ENCODE measurements at regions not wholly inside any gene's neighbourhood (a gene's known extent, or its start where the extent isn't known, plus 50 kb on each side); places are given as distances from the start of the nearest gene placed in this dataset.

DNA sequence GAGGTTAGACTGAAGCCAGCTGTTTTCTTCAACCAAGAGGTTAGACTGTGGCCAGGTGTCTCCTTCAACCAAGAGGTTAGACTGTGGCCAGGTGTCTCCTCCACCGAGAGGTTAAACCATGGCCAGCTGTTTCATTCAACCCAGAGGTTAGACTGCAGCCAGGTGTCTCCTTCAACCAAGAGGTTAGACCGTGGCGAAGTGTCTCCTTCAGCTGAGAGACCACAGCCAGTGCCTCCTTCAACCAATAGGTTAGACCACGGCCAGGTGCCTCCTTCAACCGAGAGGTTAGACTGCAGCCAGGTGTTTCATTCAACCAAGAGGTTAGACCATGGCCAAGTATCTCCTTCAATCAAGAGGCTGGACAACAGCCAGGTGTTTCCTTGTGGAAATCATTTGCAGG, 498.1 kb downstream of the TBC1D22A start:
- no peak for DNase-seq

DNA sequence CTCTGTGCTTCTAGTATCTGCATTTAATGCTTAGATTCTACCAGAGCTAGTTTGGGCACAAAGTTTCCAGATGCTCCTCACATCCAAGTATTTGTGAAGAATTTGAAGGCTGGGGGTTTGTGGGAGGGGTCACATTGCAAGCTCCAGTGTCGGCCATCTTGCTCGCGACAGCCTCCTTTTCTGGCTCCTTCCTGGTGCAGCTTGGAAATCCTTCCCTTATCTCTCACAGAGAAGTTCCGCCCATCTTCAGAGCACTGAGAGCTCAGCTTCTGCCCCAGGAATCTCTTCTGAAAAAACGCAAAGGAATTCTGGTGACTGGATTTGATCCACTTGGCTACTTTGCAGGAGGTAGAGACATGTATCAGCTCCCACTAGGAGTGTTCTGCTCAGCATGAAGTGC, 497.5 kb downstream of the TBC1D22A start:
- no peak for DNase-seq

DNA sequence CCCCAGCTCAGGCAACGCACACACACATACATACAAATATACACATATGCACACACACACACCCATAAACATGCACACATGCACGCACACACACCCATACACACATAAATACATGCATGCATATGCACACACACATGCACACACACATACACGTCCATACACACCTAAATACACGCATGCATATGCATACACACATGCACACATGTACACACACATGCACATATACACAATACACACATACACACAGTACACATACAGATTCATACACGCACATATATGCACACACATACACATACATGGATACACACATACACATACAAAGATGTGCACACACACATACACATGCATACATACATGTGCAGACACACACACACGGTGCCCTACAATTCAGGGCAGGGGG, 496.6 kb downstream of the TBC1D22A start:
- no peak for DNase-seq

DNA sequence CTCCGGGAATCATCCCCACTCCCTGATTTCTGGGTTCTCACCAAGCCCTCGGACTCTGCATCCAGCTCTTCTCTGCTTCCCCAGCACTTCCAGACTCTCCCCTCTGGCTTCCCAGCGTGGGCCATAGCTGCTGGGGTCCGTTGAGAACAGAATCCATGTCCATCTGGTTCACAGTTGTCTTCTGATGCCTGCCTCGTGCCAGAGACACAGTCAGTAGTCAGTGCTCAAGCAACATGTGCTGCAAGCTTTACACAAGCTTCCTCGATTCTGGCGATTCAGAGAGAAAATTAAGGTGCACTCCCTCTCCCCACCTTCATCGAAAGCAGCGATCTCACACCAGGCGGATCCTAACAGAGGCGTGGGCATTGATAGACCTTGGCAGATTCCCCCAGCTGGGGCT, 495.5 kb downstream of the TBC1D22A start:
- no peak for DNase-seq

DNA sequence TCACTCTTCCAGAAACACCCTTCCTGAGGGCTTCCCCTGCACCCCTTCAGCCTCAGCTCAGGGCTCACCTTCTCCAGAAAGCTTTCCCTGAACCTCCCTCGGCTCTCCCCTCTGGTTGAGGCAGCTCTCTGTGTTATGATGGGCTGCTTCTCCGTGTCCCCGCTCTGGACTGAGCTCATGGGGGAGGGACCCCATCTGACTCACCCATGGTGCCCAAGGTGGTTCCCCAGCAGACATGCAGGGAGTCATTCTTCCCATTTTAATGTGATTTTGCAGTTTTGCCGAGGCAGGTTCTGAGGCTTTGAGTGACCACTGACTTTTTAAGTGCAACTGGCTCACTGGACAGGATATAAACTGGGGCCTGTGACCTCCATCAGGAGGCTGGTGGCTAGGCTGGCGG, 495.1 kb downstream of the TBC1D22A start:
- no peak for DNase-seq

DNA sequence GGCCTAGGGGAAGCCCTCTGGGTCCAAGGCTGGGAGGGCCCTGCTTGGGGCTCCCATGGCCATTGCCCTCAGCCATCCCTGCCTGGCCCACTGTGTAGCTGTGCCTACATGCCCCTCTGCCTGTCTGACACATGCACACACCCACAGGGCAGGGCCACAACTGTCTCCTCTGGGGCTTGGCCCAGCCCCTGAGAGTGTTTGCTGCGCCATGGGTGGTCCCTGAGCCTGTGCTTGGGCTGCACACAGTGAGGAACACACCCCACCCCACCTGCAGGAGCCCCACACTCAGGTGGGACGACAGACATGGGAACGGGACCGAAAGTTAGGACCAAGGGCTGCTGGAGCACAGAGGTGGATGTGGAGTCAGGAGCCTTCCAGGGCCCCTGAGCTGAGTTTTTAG, 489.5 kb downstream of the TBC1D22A start:
- no peak for DNase-seq

DNA sequence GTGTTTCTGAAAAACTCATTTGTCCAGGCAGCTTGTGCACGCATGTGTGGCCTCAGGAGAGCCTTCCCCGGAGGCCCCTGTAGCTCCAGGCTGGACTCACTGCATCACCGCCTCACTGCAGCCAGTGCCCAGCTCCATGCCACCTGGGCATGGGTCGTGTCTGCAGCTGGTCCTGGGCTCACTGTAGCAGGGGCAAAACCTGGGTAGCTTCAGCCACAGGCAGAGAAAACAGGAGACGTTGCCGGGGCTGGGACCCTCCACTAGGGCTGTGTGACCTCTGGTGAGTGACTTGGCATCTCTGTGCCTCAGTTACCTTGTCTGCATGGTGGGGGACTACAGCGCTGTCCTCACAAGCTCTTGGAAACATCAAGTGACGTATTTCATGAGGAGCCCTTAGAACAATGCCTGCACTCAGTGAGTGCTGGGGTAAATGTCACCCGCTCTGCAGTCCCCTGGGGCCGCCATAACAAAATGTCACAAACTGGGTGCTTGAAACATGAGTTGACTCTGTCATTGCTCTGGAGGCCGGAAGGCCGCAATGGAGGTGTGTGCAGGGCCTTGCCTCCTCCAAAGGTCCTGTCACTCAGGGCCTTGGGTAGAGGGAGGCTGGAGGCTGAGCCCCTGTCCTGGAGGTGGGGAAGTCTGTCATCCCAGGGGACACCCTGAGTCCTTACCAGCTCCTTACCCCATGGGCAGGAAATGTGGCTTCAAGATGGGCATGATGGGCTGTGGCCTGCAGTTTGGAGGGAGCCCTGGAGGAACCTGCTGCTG, 488.7 kb downstream of the TBC1D22A start:
- no peak for DNase-seq

DNA sequence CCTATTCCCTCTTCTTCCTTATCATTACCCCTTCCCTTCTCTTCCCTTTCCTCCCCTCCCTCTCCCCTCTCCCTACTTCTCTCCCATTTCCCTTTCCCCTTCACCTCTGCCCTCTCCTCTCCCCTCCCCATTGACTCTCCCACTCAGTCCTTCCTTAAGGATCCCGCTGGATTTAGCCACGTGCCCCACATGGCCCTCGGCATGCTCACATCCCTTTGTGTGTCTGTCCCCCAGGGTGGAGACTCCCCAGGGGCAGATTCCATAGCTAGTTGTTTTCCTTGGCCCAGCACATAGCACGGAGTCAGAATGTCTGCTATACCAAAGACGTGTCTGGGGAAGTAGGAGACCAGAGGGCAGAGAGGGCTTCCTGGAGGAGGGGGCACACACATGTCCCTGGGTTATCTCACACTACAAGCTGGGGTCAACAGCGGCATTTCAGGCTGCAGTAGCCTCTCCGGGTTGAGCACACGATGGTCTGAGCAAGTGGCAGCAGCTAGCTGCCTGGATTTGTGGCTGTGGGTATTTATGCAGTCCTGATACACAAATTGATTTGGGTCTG, 487.0 kb downstream of the TBC1D22A start:
- DNase-seq, result no peak

DNA sequence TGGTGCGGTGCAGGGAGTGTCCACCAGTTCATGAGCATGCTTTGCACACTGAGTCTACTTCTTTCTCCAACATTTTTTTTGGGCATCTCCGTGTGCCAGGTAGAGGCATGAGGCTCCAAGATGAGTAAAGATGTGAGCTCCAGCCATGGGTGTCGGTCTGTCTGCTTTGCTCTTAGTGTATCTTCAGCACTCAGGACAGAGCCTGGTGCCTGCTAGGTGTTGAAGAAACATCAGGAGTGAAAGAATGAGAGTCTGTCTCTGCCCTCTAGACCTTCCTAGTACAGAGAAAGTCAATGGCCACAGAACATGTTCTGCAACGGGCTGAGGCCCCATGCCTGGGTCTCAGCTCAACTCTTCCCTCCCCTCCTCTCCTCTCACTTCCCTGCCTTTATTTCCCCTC, 486.5 kb downstream of the TBC1D22A start:
- DNase-seq, result no peak

DNA sequence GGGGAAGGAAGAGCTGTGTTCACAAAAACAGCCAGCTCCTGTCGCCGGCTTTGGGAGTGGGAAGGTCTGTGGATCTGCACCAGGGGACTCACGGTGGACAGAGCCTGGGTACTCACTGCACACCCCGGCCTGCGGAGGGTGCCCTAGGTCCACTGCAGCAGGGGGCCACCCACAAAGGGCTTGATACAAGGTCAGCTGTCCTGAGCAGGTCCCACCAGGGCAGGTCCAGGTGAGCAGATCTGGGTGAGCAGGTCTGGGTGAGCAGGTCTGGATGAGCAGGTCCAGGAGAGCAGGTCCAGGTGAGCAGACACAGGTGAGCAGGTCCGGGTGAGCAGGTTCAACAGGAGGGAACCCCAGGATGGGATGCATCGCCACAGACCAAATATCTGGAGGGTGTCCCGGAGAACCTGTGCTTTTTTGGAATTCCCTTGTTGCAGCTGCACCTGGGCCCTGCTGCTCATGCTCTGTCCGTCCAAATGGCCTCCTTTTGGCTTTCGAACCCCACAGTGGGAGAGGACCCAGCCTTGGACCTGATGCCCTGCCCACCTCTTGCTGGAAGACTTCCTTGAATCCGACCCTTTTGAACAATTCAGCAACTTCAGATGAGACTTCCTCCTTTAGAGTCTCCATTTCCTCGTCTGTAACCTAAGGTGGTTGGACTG, 485.3 kb downstream of the TBC1D22A start:
- DNase-seq, result no peak

DNA sequence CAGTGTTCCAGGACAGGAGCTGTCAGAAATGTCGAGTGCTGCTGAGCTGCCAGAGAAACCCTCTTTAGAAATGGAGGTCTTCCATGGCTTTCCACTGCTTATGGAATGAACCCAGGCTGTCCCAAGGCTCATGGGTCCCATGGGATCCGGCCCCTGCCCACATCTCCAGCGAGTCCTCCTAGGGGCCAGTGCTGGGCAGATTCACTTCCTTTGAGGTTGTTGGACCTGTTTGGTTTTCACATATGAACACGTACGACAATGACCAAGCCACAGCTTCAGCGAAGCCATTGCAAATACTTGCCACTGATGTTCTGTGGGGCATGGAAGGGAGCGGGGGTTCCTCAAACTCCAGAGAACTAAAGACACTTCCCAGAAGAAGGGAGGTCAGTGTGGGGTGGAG, 483.3 kb downstream of the TBC1D22A start:
- no peak for DNase-seq

DNA sequence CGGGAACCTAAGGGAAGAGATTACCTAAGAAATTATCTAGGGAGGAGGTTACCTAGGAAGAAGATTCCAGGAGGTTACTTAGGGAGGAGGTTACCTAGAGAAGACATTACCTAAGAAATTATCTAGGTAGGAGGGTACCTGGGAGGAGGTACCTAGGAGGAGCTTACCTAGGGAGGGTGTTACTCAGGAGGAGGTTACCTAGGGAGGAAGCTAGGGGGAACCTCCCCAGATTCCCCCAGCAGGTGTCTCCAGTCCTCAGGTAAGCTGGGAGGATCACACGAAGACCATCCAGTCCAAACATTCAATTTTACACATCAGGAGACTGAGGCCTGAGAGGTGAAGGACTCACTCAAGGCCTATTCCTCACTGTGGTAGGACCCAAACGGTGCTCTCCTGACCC, 482.8 kb downstream of the TBC1D22A start:
- no peak for DNase-seq

DNA sequence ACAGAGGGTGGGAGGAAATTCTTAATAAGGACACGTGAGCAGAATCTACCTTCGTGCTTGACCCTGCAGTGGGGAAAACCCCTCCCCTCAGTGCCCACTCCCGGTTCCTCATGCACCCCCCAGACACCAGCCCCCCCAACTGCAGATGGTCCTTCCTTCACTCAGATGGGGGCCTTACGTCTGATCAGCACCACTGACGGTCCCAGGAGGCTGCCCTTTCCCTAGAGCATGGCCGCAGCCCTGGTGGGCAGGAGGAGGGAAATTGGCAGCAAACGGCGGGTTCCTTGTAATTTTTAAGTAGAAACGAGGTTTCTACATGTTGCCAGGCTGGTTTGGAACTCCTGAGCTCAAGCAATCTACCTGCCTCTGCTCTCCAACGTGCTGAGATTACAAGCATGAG, 477.7 kb downstream of the TBC1D22A start:
- no peak for DNase-seq

DNA sequence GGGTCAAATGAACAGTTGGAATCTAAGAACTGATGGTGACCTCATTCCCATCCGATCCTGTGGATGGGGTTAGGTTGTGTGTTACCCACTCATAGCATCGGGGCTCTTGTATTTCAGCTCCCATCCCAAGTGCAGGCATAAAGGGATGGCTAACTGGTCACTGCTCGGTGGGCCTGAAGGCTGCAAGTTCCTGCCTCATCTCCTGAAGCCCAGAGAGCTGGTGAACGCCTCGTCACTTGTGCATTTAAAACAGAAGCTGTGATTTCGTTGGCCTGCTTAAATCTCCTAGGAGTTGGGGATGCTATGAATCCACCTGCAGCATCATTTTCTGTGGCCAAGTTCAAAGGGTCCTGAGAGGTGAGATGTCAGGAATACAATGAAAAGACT, 477.0 kb downstream of the TBC1D22A start:
- no peak for DNase-seq

DNA sequence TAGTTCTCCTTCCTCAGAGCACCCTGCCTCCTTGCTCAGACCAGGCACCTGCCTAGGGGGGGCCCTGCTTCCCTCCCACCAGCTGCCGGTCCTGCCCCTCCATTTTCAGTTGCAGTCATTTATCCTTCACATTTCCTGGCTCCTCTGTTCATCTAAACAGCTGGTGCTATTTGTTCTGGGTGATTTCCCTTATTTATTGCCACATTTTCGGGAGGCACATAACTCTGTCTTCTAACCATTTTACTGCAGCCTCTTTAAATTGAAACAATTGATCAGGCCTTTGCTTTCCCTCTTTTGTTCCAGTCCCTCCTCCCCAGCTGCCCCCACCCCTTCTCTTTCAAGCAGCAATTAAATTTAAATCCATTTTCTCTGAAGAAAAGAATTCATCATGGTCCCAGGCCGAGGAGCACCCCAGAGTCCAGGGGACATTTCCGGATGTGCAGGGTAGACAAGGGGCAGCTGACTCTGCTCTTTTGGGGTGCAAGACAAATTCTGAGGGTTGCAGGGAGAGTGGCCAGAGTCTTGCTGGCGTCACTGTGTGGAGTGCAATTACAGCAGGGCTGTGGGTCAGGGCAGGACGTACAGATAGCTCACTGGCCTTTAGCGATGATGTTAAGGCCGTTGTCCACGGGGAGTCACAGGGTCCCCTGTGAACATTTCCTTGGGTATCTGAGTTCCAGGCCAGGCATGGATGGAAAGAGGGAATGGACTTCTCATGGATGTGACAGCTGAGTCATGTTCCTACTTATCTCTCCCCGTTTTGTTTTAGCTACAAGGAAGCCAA, 476.4 kb downstream of the TBC1D22A start:
- DNase-seq, result peak; percentile 87

DNA sequence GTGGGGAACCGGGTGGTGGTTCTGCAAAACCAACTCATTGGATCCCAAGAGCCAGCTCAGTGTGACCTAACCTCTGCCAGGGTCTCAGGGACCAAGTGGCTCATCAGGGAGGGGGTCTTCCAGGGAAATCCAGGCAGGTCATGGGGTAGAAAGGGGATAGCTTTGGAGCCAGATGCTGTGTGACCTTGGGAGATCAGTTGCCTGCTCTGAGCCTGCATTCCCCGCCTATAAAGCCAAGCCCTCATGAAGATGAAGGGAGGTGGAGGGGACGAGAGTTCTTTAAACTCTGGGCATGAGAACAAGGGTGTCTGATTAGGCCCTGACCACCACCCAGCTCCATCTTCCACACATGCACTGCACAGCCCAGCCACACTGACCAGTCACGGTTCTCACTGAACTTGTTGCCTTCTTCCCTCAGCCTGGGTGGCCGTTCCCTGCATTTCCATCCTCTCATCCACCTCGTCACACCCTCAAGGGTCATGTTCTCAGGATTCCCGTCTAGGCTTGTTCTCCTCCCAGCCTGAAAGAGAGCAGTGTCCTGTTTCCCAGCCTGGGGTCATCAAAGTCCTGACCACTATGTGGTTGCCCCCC, 475.5 kb downstream of the TBC1D22A start:
- no peak for DNase-seq

DNA sequence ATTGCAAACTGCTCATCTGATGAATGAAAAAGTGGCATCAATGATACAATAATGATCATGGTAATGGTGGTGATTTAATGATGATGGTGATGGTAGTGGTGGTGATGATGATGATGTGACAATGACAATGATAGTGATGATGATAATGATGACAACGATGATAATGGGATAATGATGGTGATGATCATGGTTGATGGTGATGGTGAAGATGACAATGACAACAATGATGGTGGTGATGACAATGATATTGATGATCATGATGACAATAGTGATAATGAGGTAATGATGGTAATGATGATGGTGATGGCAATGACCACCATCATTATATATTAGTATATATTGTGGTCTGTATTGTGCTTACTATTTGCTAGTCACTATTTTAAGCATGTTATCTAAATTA, 474.3 kb downstream of the TBC1D22A start:
- no peak for DNase-seq

DNA sequence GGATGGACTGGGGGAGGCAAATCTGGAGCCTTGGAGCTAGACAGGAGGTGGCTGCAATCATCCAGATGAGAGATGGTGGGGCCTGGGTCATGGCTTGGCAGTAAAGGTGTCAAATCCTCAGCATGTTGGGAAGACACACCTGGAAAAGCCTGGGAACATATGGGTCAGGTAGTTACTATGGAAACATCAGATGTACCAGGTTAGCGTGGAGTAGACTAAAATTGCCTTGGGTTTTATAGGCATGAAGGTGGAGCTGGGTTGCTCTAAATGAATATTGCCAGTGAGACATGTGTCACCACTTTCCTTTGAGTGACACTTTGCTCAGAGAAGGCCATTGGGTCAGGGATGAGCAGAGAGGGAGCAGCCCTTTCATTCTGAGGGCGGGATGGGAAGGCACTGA, 473.7 kb downstream of the TBC1D22A start:
- no peak for DNase-seq

DNA sequence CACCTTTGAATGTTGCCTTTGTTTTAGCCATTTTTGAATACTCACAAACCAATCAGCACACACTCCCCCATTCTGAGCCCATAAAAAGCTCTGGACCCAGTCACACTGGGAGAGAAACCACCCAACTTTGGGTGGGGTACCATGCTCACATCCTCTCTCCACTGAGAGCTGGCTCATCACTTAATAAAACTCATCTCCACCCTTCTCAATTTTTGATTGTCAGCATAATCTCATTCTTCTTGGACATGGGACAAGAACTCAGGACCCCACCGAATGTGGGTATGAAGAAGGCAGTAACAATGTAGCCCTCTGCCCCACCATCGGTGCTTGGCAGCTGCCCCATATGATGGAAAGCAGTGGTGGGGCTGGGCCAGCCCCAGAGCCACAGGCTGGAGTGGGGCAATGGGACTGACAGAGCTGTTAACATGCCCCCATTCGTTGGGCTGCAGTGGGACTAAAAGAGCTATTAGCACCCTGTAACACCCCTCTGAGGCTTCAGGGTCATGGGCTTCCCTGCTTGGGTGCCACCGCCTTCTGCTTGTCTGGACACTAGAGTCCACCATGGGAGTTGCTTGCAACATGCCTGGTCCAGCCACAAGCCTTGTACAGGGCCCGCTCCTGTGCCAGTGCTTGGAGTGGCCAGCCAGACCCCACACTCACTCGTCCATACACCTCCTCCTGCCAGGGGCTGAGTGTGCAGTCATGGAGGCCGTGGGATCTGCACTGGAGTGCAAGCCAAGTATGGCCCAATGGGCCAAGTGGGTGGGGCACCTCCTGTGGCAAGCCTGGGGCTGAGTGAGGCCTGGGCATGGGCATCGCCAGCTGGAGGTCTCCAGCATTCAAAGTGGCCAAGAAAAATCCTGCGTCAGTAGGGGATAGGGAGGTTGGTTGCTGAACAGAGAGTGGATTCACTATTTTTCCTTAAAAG, 471.1 kb downstream of the TBC1D22A start:
- no peak for DNase-seq

DNA sequence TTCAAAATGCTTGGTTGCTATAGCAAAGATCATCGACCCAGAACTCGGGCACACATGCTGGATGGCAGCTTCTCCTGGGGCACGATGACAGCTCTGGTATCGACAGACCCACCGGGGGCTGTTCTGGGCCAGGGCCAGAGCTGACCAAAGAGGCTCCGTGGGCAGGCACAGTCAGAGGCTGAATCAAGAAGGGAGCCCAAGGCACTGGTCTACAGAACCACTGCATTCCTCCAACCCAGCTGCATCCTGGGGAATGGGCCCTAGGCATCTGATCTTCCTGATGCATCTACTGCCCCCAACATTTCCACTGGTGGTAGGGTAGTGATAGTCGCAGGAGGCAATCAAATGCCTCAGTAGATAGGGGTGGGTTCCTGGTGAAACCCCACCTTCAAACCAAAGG, 470.3 kb downstream of the TBC1D22A start:
- DNase-seq, result no peak

DNA sequence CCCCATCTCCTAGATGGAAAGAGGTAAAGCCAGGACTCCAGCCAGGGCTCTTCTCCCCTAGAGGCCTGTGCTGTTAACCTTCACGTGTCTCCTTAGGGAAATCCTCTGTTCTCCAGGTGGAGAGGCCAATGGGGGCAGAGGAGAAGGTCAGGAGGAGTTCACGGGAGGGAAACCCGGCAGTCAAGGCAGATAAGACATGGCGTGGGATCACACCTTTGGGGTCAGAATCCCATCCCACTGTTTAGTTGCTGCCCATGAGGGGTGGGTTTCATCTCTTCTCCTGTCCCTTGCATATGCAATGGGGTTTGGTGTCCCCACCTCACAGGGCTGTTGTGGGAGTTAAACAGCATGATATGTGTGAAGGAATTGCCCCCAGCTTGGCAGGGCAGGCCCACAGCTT, 469.7 kb downstream of the TBC1D22A start:
- DNase-seq, result no peak

DNA sequence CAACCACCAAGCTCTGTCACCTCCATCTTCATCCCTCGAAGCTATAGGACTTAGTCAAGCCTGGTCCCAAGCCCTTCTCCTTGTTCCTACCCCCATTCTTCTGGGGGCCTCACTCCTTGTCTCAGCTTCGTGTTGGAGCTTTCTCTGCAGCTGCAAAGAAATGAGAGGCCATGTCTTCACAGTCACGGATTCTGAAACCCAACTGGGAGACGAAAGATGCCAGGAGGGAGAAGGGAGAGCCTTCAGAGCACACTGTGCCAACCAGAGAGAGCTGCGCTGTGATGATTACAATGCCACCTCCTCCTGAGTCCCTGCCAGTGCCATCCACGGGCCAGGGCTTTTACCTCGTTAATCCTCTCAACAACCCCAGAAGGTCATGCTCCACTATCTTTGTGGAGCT, 469.3 kb downstream of the TBC1D22A start:
- no peak for DNase-seq
